Natural killer cell treated with Interleukin-12 subunit alpha and Interleukin-12 subunit beta and Interleukin-15 and Interleukin-18, amount 100 ng/mL, for 72 hours (primary cell): ENCODE measurements at regions not wholly inside any gene's neighbourhood (a gene's known extent, or its start where the extent isn't known, plus 50 kb on each side); places are given as distances from the start of the nearest gene placed in this dataset.

Experiments used
- ATAC-seq, 2 donors: fragments of 150-1000 bp; cut with Tn5 transposase in 1 of 2; sonication (Bioruptor Pico), chemical (Tn5 transposase) in 1 of 2; 2 replicates each; pipeline ENCODE4 v1.10.0; 2021
- DNase-seq: peaks from one replicate; pipeline ENCODE4 v3.0.0; 2022; ENCODE audit warnings: low spot score
- H3K27ac Mint-ChIP-seq, 2 donors: 1 replicate in 1 of 2; 2 replicates in 1 of 2; pipeline ENCODE4 v1.8.0; 2022; ENCODE audit warnings: mixed read lengths in 2 of 2, mild to moderate bottlenecking in 1 of 2, moderate library complexity in 1 of 2
- H3K27me3 Mint-ChIP-seq, 2 donors: 1 replicate in 1 of 2; 2 replicates in 1 of 2; pipeline ENCODE4 v1.8.0; 2022; ENCODE audit warnings: mixed read lengths in 2 of 2
- H3K36me3 Mint-ChIP-seq: one replicate; pipeline ENCODE4 v1.8.0; 2022; ENCODE audit warnings: mixed read lengths
- H3K4me1 Mint-ChIP-seq, 2 donors: 1 replicate in 1 of 2; 2 replicates in 1 of 2; pipeline ENCODE4 v1.8.0; 2022; ENCODE audit warnings: low read depth in 2 of 2, mixed read lengths in 2 of 2, mild to moderate bottlenecking in 1 of 2
- H3K4me3 Mint-ChIP-seq: one replicate; pipeline ENCODE4 v1.8.0; 2022; ENCODE audit warnings: mixed read lengths
- H3K9me3 Mint-ChIP-seq: 2 replicates; pipeline ENCODE4 v1.8.0; 2022; ENCODE audit warnings: mixed read lengths

DNA sequence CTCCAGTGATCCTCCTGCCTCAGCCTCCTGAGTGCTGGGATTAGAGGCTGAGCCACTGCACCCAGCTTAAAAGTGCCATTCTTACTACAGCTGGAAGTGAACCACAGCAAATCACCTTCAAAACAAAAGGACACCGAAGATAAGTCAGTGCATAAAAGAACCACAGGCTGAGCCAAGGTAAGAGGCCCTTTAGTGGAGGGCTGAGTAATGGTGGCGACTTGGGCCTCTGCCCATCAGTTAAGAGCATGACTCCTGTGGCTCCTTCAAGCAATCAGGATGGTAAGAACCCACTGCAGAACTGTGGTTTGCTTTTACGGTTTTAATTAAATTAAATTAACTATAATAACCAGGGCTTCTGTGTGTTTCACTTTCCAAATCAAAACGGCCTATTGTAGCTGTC, 75.1 kb downstream of the CTAGE1 start:
- Mint-ChIP-seq H3K9me3 (no peaks in the 10 kb centered on the region), H3K27ac (peak overlapping the region; percentile 80 to 81), H3K4me3 (peak overlapping the region; percentile 86), H3K4me1 (peaks cover 65 to 74% of the 10 kb centered on the region in 2 donors), H3K27me3 (no peaks in the 10 kb centered on the region), H3K36me3 (no peaks in the 10 kb centered on the region)
- DNase-seq, result no peak
- peak in 1 of 2 donors; percentile 50 for ATAC-seq

DNA sequence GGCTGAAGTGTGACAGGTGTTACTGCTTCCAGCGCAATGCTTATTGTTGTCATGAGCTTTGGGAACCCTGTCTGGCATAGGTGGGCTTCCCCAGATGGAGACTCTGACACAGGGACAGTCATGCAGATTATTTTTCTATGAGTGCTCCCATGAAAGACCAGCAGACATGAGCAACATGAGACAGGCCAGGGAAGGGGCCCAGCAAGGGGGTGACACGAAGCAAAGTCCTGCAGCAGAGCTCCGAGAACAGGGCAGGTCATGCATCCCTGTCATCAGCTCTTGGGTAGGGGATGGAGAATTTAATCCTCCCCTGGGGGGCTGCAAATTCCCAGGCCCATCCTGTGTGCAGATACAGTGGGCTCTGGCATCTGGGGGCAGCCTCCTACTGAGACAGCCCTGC, 77.4 kb downstream of the CTAGE1 start:
- H3K4me3 Mint-ChIP-seq, result no peak overlapping the region
- peaks cover 54 to 62% of the 10 kb centered on the region in 2 donors for H3K4me1 Mint-ChIP-seq
- DNase-seq, result no peak
- H3K9me3 Mint-ChIP-seq, result no peaks in the 10 kb centered on the region
- H3K36me3 Mint-ChIP-seq, result no peaks in the 10 kb centered on the region
- no peaks in the 10 kb centered on the region for H3K27me3 Mint-ChIP-seq
- ATAC-seq, result no peak
- H3K27ac Mint-ChIP-seq, result peak overlapping the region in 1 of 2 donors; percentile 29

DNA sequence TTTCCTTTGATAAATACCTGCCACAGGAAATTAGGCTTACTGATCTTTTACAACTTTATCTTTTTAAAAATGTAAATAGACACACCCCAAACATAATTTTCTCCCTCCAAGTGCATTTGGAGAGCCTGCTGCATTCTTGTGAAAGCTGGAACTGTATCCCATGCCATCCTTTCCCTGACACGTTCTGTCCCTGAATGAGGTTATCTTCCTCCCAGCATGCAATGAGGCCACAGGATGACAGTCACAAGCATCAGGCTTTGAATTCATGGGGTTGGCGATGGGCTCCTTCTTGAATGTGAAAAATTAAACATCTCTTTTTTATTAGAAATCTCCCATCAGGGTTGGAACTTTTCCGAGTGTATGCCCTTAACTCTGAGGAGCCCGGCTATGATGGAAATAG, 77.8 kb downstream of the CTAGE1 start:
- Mint-ChIP-seq H3K4me3 (no peak overlapping the region), H3K9me3 (no peaks in the 10 kb centered on the region), H3K4me1 (peaks cover 55 to 58% of the 10 kb centered on the region in 2 donors), H3K27ac (no peak overlapping the region), H3K27me3 (no peaks in the 10 kb centered on the region), H3K36me3 (no peaks in the 10 kb centered on the region)
- ATAC-seq, result no peak
- no peak for DNase-seq

DNA sequence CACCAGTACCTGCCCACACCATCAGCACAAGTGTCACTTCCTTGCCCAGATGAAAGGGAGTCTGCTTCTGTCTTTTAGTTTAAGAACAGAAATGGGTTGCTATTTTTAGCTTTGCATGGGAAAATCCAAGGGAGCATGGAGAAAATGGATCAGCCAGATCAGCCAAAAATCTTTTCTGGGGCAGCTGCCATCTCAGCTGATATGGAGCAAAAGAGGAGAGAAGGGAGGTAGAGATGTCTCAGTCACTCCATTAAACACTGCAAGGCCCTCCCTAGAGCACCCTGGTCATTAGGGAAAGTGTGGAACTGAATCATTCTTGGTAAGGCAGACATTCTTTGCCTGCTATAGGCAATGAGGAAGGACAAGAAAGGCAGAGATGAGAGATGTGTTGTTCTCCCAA, 79.9 kb downstream of the CTAGE1 start:
- H3K9me3 Mint-ChIP-seq, result no peaks in the 10 kb centered on the region
- no peaks in the 10 kb centered on the region for H3K36me3 Mint-ChIP-seq
- peaks cover 37 to 42% of the 10 kb centered on the region in 2 donors for H3K4me1 Mint-ChIP-seq
- no peaks in the 10 kb centered on the region for H3K27me3 Mint-ChIP-seq
- DNase-seq, result no peak
- no peak overlapping the region for H3K27ac Mint-ChIP-seq
- no peak for ATAC-seq
- no peak overlapping the region for H3K4me3 Mint-ChIP-seq

DNA sequence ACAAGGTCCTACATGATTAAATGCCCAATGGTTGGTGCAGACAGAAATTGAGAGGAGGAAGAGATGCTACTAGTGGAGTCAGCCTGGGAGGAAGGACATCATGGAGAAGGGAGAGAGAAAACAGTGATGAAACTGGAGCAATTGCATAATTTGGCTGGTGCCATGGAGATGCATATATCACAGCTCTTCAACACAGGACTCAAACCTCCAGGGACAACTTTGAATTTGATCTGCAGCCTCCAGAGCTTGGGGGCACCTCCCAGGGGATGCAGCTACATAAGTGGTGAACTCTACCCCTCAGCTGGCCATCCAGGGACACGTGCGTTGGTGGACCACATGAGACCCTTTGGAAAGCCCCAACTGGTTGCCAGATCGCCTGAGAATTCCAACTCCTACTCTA, 80.4 kb downstream of the CTAGE1 start:
- Mint-ChIP-seq H3K27me3 (no peaks in the 10 kb centered on the region), H3K27ac (no peak overlapping the region), H3K4me1 (peaks cover 32 to 40% of the 10 kb centered on the region in 2 donors), H3K36me3 (no peaks in the 10 kb centered on the region), H3K9me3 (no peaks in the 10 kb centered on the region), H3K4me3 (no peak overlapping the region)
- DNase-seq (no peak), ATAC-seq (no peak)

DNA sequence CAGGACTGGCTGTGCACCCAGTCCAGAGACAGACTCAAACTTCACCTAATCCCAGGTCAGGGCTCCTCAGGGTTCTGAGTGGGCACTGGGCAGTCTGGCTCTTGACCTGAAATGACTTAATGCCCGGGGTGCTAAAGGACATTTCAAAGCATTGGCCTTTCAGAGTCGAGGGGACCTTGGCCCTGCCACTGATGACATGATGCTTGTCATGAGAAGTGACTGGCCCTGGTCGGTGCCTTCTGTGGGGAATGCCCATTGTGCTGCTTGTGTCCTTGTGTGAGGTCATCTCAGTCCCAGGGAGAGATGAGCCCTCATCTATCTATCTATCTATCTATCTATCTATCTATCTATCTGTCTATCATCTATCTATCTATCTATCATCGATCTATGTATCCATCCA, 81.3 kb downstream of the CTAGE1 start:
- Mint-ChIP-seq H3K36me3 (no peaks in the 10 kb centered on the region), H3K4me3 (no peak overlapping the region)

DNA sequence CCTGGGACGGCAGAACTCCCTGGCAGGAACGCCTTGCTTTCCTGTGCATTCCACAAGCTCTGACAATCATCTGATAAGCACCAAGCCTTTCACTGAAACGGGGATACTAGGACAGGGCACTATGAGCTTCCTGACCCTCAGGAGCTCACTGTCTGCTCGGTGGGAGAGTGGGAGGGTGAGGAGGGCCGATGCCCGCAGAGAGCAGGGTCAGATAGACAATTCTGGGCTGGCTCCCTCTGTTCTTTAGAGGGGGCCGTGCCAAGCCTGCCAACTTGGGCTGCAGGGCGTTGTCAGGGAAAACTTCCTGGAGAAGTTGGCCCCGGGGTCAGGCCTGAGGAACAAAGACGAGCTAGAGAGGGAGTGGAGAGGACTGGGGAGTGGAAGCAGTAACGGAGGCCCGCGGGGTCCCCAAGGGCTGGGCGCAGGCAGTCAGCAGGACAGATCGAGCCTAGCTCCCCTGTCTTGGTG, 82.0 kb downstream of the CTAGE1 start:
- Mint-ChIP-seq H3K36me3 (no peaks in the 10 kb centered on the region), H3K9me3 (no peaks in the 10 kb centered on the region), H3K4me1 (peaks cover 23 to 34% of the 10 kb centered on the region in 2 donors), H3K27ac (no peak overlapping the region), H3K4me3 (no peak overlapping the region), H3K27me3 (no peaks in the 10 kb centered on the region)
- ATAC-seq (no peak), DNase-seq (no peak)

More for the DNA sequence above, 81.3 kb downstream of the CTAGE1 start:
- Mint-ChIP-seq H3K9me3 (no peaks in the 10 kb centered on the region), H3K27me3 (no peaks in the 10 kb centered on the region), H3K4me1 (peaks cover 25 to 35% of the 10 kb centered on the region in 2 donors), H3K27ac (no peak overlapping the region)
- ATAC-seq (no peak), DNase-seq (no peak)

DNA sequence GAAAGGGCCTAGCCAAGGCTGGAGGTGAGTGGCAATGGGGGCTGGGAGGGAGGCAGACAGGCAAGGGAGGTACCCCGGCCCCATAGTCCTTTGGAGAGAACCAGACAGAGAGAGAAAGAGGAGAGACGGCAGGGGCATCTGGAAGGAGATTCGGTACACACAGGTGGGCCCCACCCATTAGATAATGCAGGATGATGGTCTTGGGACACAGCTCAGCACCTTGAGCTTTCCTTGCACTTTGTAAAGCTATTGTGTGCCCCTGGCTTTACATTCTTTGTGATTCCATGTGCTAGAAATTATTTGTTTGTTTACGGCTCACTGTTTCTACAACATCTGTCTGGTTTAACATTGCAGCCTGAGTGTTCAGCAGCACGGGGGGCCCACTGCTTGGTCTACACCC, 83.1 kb downstream of the CTAGE1 start:
- H3K9me3 Mint-ChIP-seq, result no peaks in the 10 kb centered on the region
- ATAC-seq (no peak), DNase-seq (no peak)
- H3K4me3 Mint-ChIP-seq, result no peak overlapping the region
- no peak overlapping the region for H3K27ac Mint-ChIP-seq
- no peaks in the 10 kb centered on the region for H3K36me3 Mint-ChIP-seq
- H3K27me3 Mint-ChIP-seq, result no peaks in the 10 kb centered on the region
- peaks cover 23 to 34% of the 10 kb centered on the region in 2 donors for H3K4me1 Mint-ChIP-seq

DNA sequence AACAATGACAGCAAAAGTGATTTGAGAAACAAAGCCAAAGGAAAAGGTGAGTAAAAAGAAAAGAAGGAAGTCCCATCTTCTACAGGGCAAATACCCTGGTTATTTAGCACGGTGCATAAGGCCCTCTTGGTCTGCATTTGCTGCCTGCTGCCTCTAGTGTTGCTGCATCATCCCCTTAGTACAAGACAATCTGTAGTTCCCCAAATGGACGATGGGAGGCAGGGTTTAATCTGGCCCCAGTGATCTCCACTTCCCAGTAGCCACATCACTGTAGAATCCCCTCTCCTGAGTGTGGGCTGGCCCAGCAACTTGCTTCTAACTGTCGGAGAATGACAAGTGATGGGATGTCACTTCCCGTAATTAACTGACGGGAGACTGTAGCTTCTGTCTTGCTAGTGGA, 85.1 kb downstream of the CTAGE1 start:
- no peak overlapping the region for H3K4me3 Mint-ChIP-seq
- no peaks in the 10 kb centered on the region for H3K27me3 Mint-ChIP-seq
- H3K36me3 Mint-ChIP-seq, result no peaks in the 10 kb centered on the region
- H3K4me1 Mint-ChIP-seq, result peaks cover 8 to 20% of the 10 kb centered on the region in 2 donors
- no peak for ATAC-seq
- DNase-seq, result no peak
- H3K9me3 Mint-ChIP-seq, result no peaks in the 10 kb centered on the region
- no peak overlapping the region for H3K27ac Mint-ChIP-seq

DNA sequence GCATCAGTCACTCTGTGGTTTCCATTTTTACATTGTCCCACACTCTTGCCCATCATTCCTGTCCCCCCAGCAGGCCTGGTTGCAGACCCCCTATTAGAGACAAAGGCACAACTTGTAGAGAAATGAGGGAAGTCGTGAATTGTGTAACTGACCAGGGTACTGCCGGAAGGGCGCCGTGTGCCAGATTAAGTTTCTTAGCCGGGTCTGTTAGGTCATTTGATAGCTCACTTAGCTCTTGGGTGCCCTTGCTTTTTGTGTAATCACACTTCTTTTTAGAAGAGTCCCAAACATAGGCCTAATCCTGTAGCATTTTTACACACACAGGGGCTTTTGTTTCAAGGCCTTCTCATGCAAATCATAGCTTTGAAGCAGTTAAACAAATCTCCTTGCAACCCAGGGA, 87.2 kb downstream of the CTAGE1 start:
- no peak for DNase-seq
- Mint-ChIP-seq H3K27me3 (no peaks in the 10 kb centered on the region), H3K4me1 (peaks cover 0 to 12% of the 10 kb centered on the region in 2 donors), H3K36me3 (no peaks in the 10 kb centered on the region), H3K4me3 (no peak overlapping the region), H3K9me3 (no peaks in the 10 kb centered on the region), H3K27ac (no peak overlapping the region)
- no peak for ATAC-seq

DNA sequence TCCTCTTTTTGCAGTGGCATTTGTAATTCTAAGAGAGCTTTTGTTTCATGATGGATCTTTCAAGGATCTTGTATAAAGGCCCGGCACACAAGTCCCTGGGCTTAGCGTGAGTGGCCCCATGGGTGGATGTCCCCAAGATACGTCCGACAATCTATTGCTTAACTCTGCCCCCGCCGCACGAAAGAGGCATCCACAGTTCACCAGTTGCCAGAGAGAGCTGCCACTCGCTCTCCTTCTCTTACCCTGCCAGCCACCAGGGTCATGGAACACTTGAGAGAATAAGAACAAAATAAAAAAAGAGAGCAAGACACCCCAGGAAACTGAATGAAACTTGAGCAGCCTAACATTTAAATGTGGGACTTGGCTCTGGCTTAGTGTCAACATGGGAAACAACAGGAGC, 92.3 kb downstream of the CTAGE1 start:
- H3K27ac Mint-ChIP-seq, result no peak overlapping the region
- H3K4me3 Mint-ChIP-seq, result no peak overlapping the region
- H3K36me3 Mint-ChIP-seq, result no peaks in the 10 kb centered on the region
- DNase-seq (no peak), ATAC-seq (no peak)
- H3K27me3 Mint-ChIP-seq, result no peaks in the 10 kb centered on the region
- H3K9me3 Mint-ChIP-seq, result no peaks in the 10 kb centered on the region
- no peaks in the 10 kb centered on the region for H3K4me1 Mint-ChIP-seq

DNA sequence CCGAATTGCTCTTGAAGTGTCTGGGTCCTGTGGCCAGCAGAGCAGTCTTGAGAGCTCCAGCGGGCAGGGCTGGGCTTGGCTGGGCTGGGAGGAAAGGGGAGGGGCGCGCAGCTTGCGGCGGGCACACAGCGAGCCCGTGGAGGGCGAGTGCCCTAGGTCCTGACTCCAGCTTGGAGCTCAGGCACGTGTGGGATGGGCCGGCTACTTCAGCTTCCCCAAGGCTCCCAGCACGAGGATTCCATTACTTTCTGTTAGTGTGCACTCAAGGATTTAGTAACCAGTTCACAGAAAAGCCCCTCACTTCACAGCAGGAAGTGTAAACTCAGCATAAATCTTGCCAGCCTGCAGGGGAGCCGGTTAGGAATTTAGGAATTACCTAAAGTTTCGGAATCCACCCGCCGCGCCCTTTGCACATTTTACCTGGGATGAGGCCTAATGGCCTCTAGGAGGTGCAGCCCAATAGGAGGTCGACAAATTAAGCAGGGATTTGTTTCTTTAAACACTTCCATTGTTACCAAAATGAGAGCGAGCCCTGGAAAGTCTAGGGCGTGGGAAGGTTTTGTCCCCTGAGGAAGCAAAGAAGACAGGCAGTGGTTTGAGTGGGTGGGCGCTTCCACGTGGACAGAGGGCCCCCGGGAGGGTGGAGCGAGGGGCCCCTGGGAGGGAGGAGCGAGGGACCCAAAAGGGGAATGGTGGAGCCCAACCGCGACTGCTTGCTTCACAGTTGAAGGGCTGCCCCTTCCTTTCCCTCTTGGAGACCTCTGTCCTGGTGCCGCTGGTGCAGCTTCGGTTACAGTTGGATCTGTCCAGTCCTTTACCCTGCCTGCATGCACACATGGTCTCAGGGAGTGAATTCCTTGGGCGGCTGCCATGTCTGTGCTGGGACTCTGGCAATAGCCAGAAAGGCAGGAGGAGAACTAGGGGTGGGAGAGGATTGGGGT, 93.3 kb downstream of the CTAGE1 start:
- no peaks in the 10 kb centered on the region for H3K36me3 Mint-ChIP-seq
- H3K27ac Mint-ChIP-seq, result no peak overlapping the region
- ATAC-seq (peak; percentile 61 to 66), DNase-seq (no peak)
- no peaks in the 10 kb centered on the region for H3K9me3 Mint-ChIP-seq
- H3K4me3 Mint-ChIP-seq, result peak overlapping the region; percentile 69
- H3K27me3 Mint-ChIP-seq, result no peaks in the 10 kb centered on the region
- no peaks in the 10 kb centered on the region for H3K4me1 Mint-ChIP-seq

DNA sequence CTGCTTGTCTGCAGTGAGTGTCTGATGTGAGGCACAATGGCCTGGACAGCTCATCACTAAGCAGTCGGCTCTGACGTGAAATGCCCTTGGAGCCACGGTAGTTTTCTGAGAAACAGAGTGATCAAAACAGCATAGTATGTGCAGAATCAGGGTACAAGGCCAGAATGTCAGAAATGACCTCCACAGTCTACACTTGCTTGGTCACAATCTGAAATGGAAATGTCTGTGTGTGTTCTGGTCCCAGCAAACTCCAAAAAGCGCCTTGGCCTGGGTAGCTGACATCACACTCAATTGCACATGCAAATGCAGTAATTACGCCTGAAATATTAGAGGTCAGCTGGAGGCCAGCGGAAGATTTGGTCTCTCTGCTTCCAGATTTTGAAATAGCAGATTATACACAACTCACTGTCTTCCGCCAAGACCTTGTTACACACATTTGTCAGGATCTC, 95.4 kb downstream of the CTAGE1 start:
- no peak for ATAC-seq
- peaks cover 0 to 3% of the 10 kb centered on the region in 2 donors for H3K27me3 Mint-ChIP-seq

DNA sequence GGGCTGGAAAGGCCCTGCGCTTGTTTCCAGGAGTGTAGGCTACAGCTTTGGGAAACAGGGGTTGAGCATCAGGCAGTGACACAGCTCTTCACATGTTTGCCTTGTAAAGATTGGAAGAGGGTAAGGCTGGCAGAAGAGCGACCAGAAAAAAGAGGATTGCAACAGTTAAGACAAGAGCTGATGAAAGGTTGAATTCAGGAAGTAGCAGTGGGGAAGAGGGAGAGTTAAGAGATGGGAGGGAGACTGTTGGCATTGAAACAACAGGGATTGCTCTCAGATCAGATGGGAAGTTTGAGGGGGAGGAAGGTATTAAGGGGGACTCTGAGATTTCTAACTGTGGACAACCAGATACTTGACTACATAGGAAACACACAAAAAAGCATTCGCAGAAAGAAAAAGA, 96.9 kb downstream of the CTAGE1 start:
- DNase-seq (no peak), ATAC-seq (no peak)
- Mint-ChIP-seq H3K4me1 (peaks cover 0 to 8% of the 10 kb centered on the region in 2 donors), H3K27ac (no peak overlapping the region), H3K9me3 (no peaks in the 10 kb centered on the region), H3K4me3 (no peak overlapping the region), H3K27me3 (peaks cover 0 to 3% of the 10 kb centered on the region in 2 donors), H3K36me3 (no peaks in the 10 kb centered on the region)

More for the DNA sequence above, 95.4 kb downstream of the CTAGE1 start:
- Mint-ChIP-seq H3K27ac (no peak overlapping the region), H3K9me3 (no peaks in the 10 kb centered on the region), H3K36me3 (no peaks in the 10 kb centered on the region), H3K4me1 (no peaks in the 10 kb centered on the region), H3K4me3 (no peak overlapping the region)
- no peak for DNase-seq
